ENCODE measurements at regions not wholly inside any gene's neighbourhood (a gene's known extent, or its start where the extent isn't known, plus 50 kb on each side); places are given as distances from the start of the nearest gene placed in this dataset.

DNA sequence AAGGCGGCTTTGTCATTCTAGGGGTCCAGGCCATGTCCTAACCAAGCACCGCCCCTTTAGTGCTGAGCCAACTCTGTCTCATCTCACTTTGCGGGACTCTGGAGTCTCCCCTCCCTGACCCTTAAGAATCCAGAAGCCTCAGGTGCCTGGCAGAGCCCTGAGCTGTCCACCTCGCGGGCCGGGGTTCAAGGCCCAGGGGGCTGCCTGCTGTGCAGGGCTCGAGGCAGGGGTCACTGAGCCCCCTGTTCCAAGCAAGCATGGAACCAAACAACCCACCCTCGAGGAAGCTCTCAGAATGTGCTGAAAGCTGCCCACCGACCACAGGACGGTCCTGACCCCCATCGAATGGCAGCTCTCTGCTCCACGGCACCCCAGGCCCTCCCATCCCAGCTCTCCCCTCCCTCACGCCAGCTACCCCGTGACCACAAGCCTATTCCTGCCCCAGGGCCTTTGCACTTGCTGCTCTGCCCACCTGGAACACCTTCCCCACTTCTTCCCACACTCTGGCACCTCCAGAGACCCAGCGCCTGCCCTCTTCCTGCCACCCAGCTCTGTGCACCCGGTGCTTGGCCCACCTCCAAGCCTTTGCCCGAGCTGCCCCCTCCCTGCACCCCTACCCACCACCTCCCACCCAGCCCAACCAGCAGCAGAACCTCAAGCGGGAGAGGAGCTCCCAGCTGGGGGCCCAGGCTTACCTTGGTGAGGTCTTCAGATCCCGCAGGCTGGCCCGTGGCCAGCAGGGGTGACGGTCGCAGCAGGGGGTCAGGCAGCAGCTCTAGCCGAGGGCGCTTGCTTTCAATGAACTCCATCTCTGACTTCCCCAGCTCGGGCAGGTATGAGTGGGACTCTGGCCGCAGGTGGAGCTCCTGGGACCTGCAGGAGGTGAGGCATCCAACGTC is 84.3 kb downstream of the NCOR2 start:
- Histone ChIP-seq H2AFZ (ENCODE audit: low read length) (no peak overlapping the region), H3K4me3 (ENCODE audit: low read depth, low read length, poor library complexity, severe bottlenecking) (no peak overlapping the region), H3K4me2 (ENCODE audit: low read length) (no peak overlapping the region), H3K4me1 (ENCODE audit: insufficient read depth, low read length, poor library complexity, severe bottlenecking) (peaks cover 49% of the 10 kb centered on the region), H3K9me2 (ENCODE audit: insufficient read depth, low read length) (no peaks in the 10 kb centered on the region), H3K36me3 (ENCODE audit: insufficient read depth, low read length) (peaks cover 24% of the 10 kb centered on the region), H3K9me3 (ENCODE audit: low read length) (no peaks in the 10 kb centered on the region), H3K27ac (ENCODE audit: low read depth, low read length, poor library complexity, severe bottlenecking) (no peak overlapping the region), H4K20me1 (ENCODE audit: insufficient read depth, low read length) (no peaks in the 10 kb centered on the region), H3K79me2 (ENCODE audit: insufficient read depth, low read depth, low read length) (no peaks in the 10 kb centered on the region)
- intact Hi-C loops (cut with micrococcal nuclease; ENCODE audit: unreplicated experiment) = no loop called here
- no TSS peak for BruUV-seq (replicated peaks)
- DNase-seq (ENCODE audit: low spot score) = no peak
- CTCF ChIA-PET (ENCODE audit: unreplicated experiment) = no interaction called here
- POLR2A ChIA-PET = interaction anchor here (0.7 kb wide), 1 partner anchor 8 kb away, joined by 3 read pairs; no protein-coding TSS in a partner anchor
- TF ChIP-seq EZH2phosphoT487 (IDR thresholded peaks at IDR 0.05; ENCODE audit: borderline replicate concordance, low read depth, low read length) = no peak
- TF ChIP-seq, protein P1, sequence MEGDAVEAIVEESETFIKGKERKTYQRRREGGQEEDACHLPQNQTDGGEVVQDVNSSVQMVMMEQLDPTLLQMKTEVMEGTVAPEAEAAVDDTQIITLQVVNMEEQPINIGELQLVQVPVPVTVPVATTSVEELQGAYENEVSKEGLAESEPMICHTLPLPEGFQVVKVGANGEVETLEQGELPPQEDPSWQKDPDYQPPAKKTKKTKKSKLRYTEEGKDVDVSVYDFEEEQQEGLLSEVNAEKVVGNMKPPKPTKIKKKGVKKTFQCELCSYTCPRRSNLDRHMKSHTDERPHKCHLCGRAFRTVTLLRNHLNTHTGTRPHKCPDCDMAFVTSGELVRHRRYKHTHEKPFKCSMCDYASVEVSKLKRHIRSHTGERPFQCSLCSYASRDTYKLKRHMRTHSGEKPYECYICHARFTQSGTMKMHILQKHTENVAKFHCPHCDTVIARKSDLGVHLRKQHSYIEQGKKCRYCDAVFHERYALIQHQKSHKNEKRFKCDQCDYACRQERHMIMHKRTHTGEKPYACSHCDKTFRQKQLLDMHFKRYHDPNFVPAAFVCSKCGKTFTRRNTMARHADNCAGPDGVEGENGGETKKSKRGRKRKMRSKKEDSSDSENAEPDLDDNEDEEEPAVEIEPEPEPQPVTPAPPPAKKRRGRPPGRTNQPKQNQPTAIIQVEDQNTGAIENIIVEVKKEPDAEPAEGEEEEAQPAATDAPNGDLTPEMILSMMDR (conservative IDR thresholded peaks at IDR 0.05; ENCODE audit: low read length) = no peak

DNA sequence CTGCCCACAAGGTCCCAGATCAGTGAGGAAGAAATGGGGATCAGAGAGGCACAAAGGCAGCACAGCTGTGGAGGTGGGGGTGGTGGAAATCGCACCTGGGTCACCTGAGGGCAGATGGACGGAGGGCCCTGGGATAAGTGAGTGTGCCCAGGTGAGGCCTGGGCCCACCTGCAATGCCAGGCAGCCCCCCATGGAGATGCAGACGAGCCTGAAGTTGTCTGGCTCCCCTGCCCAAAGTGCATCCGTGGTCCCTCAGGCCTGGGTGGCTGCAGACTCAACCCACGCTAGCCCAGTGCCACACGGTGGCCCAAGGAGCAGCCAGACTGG is 84.9 kb downstream of the NCOR2 start:
- ChIA-PET POLR2A (no interaction called here), CTCF (ENCODE audit: unreplicated experiment) (no interaction called here)
- Histone ChIP-seq H3K27ac (ENCODE audit: low read depth, low read length, poor library complexity, severe bottlenecking) (no peak overlapping the region), H3K4me3 (ENCODE audit: low read depth, low read length, poor library complexity, severe bottlenecking) (no peak overlapping the region), H3K79me2 (ENCODE audit: insufficient read depth, low read depth, low read length) (no peaks in the 10 kb centered on the region), H3K9me3 (ENCODE audit: low read length) (no peaks in the 10 kb centered on the region), H3K4me1 (ENCODE audit: insufficient read depth, low read length, poor library complexity, severe bottlenecking) (peaks cover 43% of the 10 kb centered on the region), H4K20me1 (ENCODE audit: insufficient read depth, low read length) (no peaks in the 10 kb centered on the region), H3K9me2 (ENCODE audit: insufficient read depth, low read length) (no peaks in the 10 kb centered on the region), H3K36me3 (ENCODE audit: insufficient read depth, low read length) (peaks cover 30% of the 10 kb centered on the region), H2AFZ (ENCODE audit: low read length) (no peak overlapping the region), H3K4me2 (ENCODE audit: low read length) (no peak overlapping the region)
- intact Hi-C loops (cut with micrococcal nuclease; ENCODE audit: unreplicated experiment) = no loop called here
- no peak for DNase-seq (ENCODE audit: low spot score)
- no TSS peak for BruUV-seq (replicated peaks)
- no peak for TF ChIP-seq EZH2phosphoT487 (IDR thresholded peaks at IDR 0.05; ENCODE audit: borderline replicate concordance, low read depth, low read length)
- TF ChIP-seq, protein P1 (conservative IDR thresholded peaks at IDR 0.05; ENCODE audit: low read length) = no peak

All from OCI-LY7 (cell line).